ENCODE measurements at regions not wholly inside any gene's neighbourhood (a gene's known extent, or its start where the extent isn't known, plus 50 kb on each side); places are given as distances from the start of the nearest gene placed in this dataset.

DNA sequence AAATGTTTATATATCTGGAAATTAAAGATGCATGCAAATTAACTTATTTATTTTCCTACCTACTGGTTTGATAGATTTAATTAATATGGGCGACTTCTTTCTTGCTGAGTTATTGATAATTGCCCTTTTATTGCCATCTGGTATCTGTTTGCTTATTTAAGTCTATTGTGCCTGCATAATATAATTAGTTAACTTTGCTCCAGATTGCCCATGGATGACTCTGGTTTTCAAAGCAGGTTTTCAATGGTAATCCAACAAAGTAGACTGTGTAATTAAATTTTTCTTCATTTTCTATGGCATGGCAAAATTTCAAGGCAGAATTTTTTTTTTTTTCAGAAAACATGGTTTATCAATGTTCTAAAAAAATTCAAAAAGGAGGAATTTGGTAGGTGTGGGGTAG is 1092.0 kb downstream of the GRIK2 start:
- DNase-seq: no peak

DNA sequence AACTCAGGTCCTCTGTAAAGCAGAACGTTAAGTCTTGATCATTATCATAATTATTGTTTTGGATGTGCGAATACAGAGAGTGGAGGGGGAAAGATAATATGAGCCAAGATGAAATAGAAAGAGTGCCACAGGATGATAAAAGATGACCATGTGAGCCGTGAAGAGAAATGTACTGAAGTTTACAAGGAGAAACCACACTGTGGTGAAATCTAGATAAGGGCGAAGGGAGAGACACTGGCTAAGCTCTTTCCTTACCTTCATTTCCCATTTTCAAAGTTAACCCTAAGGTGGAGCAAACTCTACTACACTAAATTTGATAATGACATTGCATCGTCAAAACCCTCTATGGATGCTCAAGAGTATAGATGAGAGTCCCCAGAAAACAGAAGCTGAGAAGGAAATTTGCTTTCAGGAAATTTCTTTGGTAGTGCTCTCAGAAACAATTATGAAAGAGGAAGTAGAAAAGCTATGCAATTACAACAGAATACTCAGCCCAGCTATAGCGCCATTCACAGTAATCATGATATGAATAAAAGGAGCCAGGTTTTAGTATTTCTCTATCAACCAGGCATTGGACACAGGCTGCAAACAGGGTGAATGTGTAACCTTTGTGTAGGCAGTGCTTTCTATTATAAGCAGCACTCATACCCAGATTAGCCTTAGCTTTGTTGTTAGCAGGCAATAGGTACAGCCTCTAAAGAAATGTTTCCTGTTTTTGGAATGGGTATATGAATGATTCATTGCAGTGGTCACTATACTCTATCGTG is 1080.7 kb downstream of the GRIK2 start:
- no peak for DNase-seq

DNA sequence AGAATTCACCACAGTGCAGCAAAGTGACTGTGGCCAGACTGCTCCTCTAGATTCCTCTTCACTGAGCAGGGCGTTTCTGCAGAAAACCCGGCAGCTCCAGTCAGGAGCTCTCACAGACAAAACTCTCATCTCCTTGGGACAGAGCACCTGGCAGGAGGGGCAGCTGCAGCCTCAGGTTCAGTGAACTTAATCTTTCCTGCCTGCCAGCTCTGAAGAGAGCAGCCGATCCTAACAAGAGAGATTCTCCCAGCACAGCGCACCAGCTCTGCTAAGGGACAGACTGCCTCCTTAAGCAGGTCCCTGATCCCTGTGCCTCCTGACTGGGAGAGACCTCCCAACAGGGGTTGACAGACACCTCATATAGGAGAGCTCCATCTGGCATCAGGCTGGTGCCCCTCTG is 1065.5 kb downstream of the GRIK2 start:
- no peak for DNase-seq

DNA sequence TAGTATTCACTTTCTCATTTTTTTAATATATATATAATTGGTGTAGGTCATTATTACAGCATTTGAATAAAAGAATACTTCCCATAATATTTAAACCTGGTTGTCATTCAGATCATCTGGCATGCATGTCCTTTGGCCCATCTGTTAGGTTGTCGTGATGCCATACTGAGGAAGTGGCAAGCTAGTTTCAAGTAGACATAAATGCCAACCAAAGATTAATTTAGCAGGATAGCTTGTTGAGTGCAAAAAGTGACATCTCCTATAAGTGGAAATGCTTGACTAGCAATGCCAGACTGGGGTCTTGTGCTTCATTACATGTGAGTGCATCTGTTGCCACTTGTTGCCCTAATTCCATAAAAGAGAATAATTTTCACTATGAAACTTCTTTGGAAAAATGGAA is 1044.7 kb downstream of the GRIK2 start:
- no peak for DNase-seq

DNA sequence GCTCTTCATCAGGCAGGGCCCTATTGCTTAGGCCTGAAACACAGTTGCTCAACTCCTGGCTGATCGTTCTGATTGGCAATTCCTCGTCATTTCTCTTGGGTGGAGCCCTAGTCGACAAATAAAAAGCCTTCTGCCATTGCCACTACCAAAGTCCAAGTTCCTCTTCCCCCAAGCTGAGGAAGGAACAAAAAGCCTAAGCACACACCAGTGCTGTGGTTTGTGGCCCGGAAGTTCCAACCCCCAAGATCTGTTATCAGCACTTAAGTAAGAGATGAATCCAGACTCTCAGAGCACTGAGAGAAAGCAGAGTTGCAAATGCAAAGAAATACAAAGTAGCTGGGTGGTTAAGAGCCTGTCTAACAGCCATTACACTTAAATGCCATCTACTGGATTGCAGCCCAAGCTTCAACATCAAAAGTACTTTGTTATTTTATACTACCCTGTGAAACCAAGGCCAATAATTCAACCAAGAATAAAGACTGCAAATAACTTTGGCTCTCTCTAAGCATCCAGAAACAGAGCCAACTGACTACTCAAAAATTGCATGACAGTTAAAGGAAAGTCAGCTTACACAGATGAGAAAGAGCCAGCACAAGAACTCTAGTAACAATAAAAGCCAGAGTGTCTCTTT is 1024.0 kb downstream of the GRIK2 start:
- DNase-seq: no peak

DNA sequence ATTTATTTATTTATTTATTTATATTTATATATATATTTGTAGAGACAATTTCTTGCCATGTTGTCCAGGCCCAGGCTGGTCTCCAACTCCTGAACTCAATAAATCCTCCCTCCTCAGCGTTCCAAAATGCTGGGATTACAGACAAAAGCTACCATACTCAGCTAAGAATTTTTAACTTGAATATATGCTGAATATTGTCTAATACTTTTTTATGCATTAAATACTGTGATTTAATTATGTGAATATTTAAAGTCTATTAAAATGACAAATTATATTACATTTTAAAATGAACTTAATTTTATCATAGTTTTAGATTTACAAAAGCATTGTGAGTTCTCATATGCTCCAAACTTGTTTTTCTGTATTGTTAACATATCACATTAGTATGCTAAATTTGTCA is 1022.4 kb downstream of the GRIK2 start:
- DNase-seq: no peak

DNA sequence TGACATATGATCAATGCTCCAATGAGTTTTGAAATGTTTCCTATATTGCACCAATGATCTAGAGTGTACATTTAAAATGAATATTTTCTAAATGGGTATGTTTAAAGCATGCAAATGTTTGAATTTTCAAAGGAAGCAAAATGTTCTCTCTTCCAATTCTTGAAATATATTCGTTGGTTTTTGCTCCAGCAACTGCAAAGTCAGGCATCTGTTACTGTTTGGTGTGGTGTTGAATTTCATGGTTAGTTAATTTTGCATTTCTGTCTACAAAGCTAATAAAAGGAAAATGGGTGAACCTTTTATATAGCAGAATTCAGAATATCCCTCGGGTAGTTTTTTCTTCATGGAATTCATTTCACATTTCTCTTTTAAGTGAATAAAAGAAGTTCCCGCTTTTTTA is 1018.3 kb downstream of the GRIK2 start:
- DNase-seq: no peak

DNA sequence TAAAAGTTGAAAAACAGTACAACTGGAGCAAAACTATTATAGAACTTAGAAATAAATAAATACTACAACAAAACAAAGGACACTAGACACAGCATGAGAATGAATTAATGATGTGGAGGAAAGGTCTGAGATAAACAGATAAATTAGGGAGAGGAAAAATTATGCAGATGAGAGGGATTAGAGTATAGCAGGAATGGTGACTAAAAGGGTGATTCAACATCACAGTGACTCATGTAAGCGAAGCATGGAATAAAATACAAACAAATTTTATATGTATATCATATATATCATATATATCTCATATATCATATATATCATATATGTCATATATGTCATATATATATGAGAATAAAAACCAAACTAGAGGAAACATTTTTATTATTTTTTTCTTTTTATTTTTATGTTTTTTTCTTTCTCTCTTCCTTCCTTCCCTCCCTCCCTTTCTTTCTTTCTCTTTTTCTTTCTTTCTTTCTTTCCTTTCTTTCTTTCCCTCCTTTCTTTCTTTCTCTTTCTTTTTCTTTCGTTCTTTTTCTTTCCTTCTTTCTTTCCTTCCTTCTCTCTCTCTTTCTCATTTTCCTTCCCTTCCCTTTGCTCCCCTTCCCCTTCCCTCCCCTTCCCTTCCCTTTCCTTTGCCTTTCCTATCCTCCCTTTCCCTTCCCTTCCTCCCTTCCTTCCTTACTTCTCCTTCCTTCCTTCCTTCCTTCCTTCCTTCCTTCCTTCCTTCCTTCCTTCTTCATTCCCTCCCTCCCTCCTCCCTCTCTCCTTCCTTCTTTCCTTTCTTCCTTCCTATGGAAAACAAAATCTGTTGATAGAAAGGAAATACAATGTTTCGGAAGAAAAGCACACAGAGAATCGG is 1014.6 kb downstream of the GRIK2 start:
- DNase-seq: no peak

DNA sequence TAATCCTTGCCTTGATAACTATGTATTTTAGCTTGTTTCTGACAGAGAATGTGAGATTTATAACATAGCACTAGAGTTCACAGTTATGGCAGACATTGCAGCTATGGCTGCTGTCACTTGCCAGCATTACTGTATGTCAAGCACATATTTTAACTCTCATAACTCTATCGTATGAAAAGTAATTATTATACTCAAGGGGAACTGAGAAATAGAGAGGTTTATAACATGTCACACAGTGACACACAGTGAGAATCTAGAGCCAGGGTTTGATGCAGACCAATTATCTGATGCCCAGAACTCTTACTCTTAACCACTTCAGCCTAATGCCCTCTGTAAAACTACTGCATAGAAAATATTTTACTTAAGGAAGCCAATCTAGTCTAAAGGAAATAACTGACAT is 1012.4 kb downstream of the GRIK2 start:
- DNase-seq: no peak

DNA sequence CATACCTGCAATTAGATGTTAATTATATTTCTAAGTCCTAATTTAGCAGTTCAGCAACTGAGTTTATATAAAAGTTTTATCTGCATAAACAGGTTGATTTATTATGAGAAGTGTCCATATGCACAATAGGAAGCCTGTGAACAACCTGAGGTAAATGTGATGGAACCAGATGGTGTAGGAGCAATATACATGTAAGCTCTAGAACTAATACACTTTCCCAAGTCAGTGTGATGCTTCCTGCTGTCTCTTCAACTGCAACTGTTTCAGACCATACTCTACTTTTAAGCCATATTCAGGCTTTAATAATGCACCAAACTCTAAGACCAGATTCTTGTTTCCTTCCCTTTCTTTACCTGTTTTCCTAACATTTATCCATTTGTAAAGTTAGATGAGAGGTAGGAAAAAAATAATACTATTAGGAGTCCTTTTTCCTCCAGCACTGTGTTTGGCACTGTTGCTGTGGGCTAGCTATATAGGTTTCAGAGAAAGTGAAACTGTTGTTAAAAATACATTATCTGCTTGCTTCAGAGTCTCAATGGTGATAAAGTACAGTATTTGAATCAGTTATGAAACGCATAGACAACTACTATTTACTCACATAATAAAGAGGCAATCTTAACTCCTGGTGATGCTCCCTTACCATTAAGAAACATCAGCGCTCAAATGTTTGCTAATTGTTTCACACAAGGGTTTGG is 1009.3 kb downstream of the GRIK2 start:
- DNase-seq: no peak

DNA sequence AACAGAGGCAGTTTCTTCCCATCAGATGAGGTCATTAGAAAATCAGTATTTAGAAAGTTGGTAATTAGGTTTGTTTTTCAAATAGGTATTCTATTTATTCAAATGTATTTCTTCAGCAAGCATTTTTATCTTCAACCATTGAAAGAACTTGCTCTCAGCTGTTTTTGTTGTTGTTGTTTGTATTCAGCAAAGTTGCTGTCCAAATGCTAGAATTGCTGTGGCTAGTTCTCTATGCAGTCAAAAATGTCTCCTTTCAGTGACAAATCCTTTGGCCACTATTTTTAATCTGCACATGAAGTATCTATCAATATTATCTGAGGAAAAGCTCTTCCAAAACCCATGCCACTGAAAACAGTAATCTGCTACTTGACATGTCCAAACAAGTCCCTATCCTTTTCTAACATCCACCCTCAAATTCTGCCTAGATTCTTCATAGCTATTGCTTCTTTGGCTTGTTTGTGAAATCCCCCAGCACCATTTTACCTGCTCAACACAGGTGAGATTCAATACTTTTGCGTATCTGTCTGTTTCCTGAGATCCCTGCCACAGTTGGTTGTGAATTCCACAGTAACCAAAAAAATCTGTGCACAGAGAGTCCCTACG is 1005.4 kb downstream of the GRIK2 start:
- no peak for DNase-seq

DNA sequence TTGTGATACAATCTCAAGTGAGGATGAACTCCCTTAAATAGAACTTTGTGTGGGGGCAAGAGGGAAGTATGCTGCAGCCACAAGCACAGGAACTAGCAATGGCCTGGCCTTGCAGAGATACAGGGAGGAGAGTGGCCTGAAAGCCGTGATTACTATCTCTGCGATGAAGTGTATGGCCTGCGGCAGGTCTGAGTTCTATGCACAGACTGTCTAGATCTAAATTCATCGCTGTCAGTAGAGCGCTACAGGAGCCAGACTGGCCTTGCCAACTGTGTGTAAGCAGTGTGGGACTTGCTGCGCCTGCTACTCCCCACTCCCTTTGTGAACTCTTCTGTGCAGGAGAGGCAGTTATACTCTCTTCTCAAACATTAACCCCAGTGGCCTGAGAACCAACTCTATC is 997.0 kb downstream of the GRIK2 start:
- no peak for DNase-seq

DNA sequence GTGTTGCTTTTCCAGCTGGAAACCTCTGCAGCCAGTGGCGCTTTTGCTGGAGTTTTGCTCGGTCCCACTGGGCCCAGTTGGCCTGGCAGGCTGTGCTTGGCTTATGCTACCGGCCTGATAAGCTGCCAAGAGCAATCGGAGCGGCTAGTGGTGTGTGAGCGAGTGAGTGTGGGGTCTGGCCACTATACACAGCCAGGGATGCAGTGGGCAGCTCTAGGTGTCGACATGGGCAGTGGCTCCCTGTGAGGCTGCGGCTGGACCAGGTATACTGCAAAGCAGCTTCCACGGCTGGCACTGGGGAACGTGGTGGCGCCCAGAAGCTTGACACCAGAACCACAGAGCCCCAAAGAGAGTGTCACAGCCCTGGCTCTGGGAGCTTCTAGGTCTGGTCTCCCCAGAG is 996.5 kb downstream of the GRIK2 start:
- no peak for DNase-seq

DNA sequence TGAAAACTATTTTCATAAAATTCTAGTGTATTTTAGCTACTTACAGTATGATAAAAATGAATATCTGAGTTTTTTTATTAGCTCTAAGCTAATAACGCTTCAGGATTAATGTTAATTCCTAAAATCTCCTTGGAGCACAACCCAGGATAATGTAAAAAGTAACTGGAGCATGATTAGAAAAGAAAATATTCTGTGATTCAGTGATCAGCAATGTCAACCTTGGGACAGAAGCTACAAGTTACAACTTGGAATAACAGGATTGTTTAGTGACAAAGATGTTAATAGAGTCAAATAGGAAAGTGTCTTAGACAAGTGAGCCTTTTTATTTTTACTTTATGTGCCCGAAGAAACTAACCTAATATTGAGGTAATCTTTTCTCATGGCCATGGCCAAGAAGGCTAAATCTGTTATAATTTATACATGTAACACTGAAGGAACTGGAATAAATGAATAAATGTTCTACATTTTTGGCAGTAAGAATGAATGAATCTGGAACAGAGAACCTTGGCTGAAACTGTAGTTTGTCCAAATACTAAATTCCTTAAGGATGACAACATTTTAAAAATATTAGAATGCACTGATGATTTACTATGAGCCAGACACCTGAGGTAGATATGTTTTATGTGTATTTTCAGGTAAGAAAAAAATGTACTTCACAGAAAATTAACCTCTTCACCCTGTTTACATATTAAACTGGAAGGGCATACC is 994.0 kb downstream of the GRIK2 start:
- no peak for DNase-seq

DNA sequence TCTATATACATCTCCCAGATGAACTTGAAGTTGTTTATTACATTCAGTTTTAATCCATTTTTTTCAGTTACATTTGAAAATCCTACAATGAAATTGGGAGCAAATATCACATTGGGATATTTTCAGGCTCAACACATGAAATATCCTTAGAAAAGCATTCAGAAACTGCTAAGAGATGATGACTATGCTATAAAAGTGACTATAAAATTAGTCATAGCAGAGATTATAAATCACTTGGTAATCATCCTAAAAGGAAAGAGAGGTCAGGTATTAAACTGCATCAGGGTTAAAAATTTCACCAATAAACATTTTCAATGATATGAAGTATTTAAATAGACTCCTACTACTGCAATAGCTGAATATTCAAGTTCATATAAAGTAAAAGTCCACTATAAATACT is 987.7 kb downstream of the GRIK2 start:
- no peak for DNase-seq

DNA sequence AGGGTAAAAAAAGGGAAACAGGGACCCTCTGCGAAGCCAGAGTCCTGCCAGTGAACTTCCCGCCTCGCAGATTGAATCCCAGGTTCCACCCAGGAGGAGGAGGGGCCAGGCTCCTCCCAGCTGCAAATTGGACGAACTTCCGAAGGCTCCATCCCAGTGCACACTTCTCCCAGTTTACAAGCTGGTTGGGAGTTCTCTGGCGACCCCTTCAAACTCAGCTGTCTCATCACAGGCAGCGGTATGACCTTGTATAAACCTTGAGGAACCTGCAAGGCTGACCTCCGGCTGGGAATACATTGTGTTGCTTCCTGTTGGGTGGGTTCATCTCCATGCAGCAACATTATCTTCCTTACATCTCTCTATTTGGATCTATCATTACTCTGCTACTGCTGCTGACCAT is 962.7 kb downstream of the GRIK2 start:
- DNase-seq: no peak

DNA sequence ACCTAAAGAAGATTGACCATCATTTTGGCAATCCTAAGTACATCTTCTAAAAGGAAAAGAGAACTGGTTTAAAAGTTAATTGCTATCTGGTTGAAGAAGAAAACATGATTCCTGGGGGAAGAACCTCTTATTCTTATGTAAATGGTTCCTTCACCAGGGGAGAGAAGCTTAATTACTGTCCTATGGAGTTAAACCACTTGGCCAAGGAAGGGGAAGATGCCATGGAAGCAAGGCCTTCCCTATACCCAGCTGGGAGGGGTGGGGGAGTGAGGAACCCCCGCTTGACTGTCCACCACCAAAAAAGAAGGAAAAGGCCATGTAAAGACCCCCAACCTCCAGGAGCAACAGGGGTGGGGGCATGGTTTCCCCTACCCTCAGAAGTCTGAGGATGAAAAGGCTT is 962.1 kb downstream of the GRIK2 start:
- no peak for DNase-seq

DNA sequence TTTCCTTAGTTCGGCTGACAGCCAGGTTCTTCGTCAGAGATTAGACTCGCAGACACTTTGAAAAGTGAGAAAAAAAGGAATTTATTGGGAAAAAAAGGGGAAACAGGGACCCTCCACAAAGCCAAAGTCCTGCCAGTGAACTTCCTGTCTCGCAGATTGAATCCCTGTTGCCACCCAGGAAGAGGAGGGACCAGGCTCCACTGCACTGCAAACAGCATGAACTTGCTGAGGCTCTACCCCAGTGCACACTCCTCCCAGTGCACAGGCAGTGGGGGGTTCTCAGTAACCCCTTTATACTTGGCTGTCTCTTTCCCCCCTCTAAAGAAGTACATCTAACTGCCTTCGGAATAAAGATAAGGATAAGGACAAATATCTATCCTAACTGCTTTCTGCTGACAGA is 959.0 kb downstream of the GRIK2 start:
- DNase-seq: no peak

DNA sequence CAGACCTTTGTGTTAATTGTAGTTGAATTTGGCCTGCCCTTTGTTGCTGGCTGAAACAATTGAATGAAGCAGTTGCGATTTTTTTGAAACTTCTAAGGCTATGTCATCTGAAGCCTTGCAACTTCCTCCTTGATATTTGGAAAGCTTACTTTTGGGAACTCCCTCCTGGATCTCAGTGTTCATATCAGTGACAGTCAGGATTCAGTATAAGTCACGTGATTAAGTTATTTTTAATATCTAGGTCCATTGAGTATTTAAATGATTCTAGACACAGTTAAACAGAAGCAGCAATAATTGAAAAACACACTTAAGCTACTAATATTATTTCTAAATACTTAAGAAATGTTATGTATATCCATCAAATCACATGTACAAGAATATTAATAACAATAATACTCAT is 951.3 kb downstream of the GRIK2 start:
- DNase-seq: no peak

DNA sequence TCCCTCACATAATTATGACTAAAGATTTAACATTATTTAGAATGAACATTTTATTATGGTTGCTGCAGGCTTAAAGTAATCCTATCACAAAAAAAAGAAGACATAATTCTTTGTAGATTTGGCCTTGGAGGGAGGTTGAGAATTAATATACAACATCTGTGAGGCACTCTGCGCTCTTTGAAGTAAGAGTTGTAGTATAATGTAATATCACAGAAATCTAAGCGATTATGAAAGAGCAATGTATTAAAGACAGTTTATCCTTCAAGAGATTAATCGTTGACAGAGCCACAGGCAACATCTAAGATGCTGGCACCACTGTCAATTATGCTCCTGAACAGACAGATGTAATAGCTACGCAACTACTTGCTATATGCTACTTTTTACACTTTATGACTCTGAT is 946.8 kb downstream of the GRIK2 start:
- no peak for DNase-seq

DNA sequence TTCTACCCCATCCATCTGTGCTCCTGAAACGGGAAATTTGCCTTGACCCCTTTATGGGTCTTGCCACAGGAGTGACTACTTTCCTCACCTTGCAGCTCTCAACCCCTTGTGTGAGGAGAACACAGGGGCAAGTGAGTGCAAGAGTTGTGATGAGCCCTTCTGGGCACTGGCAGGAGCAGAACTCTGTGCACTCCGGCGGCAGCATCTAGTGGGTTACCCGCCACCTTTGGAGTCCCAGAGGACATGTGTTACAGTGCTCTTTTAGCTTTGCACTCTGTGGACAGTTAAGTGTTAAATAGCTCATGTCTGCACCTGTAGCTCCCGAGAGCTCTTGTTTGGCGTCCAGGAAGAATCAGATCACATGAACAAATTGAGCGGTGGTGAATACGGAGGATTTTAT is 940.2 kb downstream of the GRIK2 start:
- no peak for DNase-seq

Measured in anterior cingulate cortex (tissue), 58 donors.